ENCODE measurements at regions not wholly inside any gene's neighbourhood (a gene's known extent, or its start where the extent isn't known, plus 50 kb on each side); places are given as distances from the start of the nearest gene placed in this dataset.

DNA sequence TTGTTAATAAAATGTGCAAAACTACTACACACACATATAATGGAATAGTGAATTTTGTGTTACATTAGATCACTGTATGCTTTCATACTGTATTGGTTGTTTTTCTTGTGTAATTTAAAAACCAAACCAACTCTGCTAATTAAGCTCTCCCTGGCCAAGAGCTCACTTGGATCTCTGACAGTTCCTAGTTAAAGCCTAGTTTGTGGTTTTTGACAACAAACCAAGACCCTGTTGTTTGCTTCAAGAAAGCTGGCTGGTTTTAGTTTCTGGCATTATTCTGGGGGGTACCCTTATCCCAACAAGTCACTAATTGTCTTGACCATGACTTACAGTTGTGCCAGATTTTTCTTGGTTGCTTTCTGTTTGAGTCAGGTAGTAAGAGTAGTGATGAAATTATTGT lies 121.4 kb upstream of the CXorf66 start:
- TF ChIP-seq POLR2A (IDR thresholded peaks at IDR 0.05; ENCODE audit: low read length): no peak
- no peak for TF ChIP-seq GATA1 (IDR thresholded peaks at IDR 0.05; ENCODE audit: low read depth, low read length)
